Motor neuron (in vitro differentiated cells): ENCODE measurements at regions not wholly inside any gene's neighbourhood (a gene's known extent, or its start where the extent isn't known, plus 50 kb on each side); places are given as distances from the start of the nearest gene placed in this dataset.

ENCODE experiments used
- ATAC-seq, 8 experiments: fragments of 200-7000 bp; cut with Tn5 transposase; replicated peaks in 6 of 8; 2 replicates each; pipeline ENCODE4 v1.8.0; 2021; ENCODE audit warnings: mild to moderate bottlenecking in 8 of 8, moderate library complexity in 8 of 8
- H3K27ac ChIP-seq, 2 donors: fragments of 250-450 bp; sonication (Bioruptor Pico); 2 replicates each; pipeline ENCODE4 v1.9.0; 2021; ENCODE audit warnings: antibody characterized with exemption in 2 of 2, mild to moderate bottlenecking in 2 of 2, moderate library complexity in 1 of 2
- H3K4me1 ChIP-seq, 2 donors: fragments of 250-450 bp; sonication (Bioruptor Pico); replicated peaks in 1 of 2; 2 replicates each; pipeline ENCODE4 v1.6.1; 2021; ENCODE audit warnings: antibody characterized with exemption in 2 of 2, mild to moderate bottlenecking in 2 of 2, moderate library complexity in 1 of 2
- H3K4me3 ChIP-seq, 5 donors: fragments of 250-450 bp; sonication (Bioruptor Pico); 2 replicates each; pipeline ENCODE4 v1.9.0; 2021; ENCODE audit warnings: antibody characterized with exemption in 5 of 5, mild to moderate bottlenecking in 5 of 5, moderate library complexity in 4 of 5
- WGBS, 10 experiments: fragments of 450-650 bp; shearing (Covaris generic); methylation state at CpG; one replicate each; pipeline ENCODE4 v1.0.0; 2022; 5-methylcytosine and 5-hydroxymethylcytosine counted together
- in situ Hi-C, 9 experiments: fragments of 400-800 bp; cut with MboI; loops; one replicate each; pipeline ENCODE4 v1.15.0; 2021; ENCODE audit warnings: low sequenced_read_pairs in 9 of 9, low pct_unique_long_range_greater_than_20kb in 2 of 9; ENCODE audit not compliant: unreplicated experiment in 9 of 9

DNA sequence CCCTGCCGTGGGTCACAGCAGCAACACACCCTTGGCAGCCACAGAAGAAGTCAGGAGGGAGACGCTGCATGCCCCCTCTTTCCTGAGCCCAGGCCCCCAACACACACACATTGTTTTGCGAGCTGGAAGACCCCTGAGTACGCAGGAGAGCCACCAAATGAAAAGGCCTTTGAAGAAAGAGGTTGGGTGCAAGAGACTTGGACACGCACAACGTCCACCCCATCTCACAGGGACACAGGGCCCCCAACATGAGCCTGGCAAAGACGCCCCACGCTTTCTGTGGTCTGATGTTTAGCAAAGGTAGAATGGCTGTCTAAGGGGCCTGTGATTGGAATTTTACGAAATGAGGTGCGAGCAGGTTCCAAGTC, 185.0 kb downstream of the TTLL2 start:
- 40 to 100% (median 86%) methylated on average over 1 to 5 of the region's 10 CpGs; no CpG with 5 or more reads in 5 of the 10 experiments for WGBS, 10 experiments
- Histone ChIP-seq H3K27ac (no peak overlapping the region), H3K4me1 (peaks cover 22 to 26% of the 10 kb centered on the region in 2 donors), H3K4me3 (no peak overlapping the region)
- ATAC-seq = no peak
- in situ Hi-C loops = no loop called here

DNA sequence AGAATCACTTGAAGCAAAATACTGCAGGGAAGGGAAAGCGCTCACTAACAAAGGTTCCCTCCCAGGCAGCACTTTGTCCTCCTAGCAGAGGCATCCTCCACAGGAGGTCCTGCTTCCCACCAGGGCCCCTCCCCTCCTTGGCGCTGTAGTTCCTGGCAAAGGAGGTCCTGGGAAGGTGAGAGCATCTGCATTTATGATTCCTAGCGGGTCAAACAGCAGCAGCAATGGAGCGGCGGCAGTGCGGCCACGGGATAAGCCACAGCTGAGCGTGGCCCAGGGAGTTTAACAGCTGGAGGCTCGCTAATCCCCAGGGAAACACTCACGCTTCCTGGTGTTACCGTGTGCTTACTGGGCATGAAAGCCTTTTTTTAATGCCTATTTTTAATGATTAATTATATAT, 185.8 kb downstream of the TTLL2 start:
- WGBS, 10 experiments = 24 to 89% (median 67%) methylated on average over 2 to 10 of the region's 11 CpGs; no CpG with 5 or more reads in 1 of the 10 experiments
- Histone ChIP-seq H3K27ac (peak overlapping the region in 1 of 2 donors; percentile 36), H3K4me1 (peaks cover 22 to 26% of the 10 kb centered on the region in 2 donors), H3K4me3 (no peak overlapping the region)
- ATAC-seq = peak in 3 of 8 experiments; percentile 51 to 62 (median 60)
- in situ Hi-C loops = no loop called here

DNA sequence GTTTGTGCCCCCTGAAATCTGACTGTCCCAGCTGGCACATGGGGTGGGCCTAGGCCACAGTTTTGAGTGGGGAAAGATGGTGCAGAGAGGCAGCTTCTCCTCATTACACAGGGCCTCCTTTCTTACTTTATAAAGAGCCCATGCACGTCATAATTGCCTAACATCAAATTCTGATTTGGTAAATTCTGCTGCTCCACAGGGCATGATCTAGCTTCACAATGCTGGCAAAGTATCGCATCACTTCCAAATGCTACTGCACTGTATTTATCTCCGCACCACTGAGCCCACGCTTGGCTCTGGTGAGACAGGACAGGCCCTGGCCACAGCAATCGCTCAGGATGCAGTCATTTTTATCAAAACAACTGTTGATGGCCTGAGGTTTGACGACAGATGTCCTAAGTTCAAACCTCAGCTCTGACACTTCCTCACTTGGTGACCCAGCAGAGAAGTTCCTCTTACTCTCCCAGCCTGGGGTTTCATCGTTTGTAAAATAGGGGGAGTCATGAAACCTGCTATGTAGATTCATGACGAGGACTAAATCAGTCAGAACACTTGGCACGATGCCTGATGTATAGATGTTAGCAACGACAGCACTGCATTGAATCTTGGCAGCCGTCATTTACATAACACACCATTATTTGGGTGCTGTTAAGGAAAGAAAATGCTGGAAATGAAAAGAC, 187.9 kb downstream of the TTLL2 start:
- peaks cover 27 to 34% of the 10 kb centered on the region in 2 donors for H3K4me1 ChIP-seq
- in situ Hi-C loops = no loop called here
- WGBS, 10 experiments = 24 to 90% (median 71%) methylated on average over 1 to 8 of the region's 11 CpGs; no CpG with 5 or more reads in 2 of the 10 experiments
- no peak overlapping the region for H3K27ac ChIP-seq
- peak in 1 of 8 experiments; percentile 32 for ATAC-seq
- H3K4me3 ChIP-seq = no peak overlapping the region

- H3K27ac ChIP-seq = no peak overlapping the region
- in situ Hi-C loops = no loop called here
- 0 to 89% (median 34%) methylated on average over 2 to 7 of the region's 9 CpGs; no CpG with 5 or more reads in 4 of the 10 experiments for WGBS, 10 experiments
- H3K4me1 ChIP-seq = peaks cover 27 to 35% of the 10 kb centered on the region in 2 donors
- ATAC-seq = peak; percentile 19 to 93 (median 53)
- no peak overlapping the region for H3K4me3 ChIP-seq
Observed at GRCh38 chr6:167513778-167514177, 188.9 kb downstream of the TTLL2 start.

- Histone ChIP-seq H3K4me1 (peaks cover 27 to 35% of the 10 kb centered on the region in 2 donors), H3K27ac (no peak overlapping the region), H3K4me3 (no peak overlapping the region)
- in situ Hi-C loops = no loop called here
- ATAC-seq = no peak
- WGBS, 10 experiments = 0 to 100% (median 92%) methylated on average over 1 to 6 of the region's 6 CpGs; no CpG with 5 or more reads in 3 of the 10 experiments
Observed at GRCh38 chr6:167514524-167514923, 189.6 kb downstream of the TTLL2 start.

- 0 to 100% (median 45%) methylated on average over 1 to 3 of the region's 4 CpGs; no CpG with 5 or more reads in 1 of the 10 experiments for WGBS, 10 experiments
- no peak overlapping the region for H3K4me3 ChIP-seq
- ATAC-seq = no peak
- no peak overlapping the region for H3K27ac ChIP-seq
- in situ Hi-C loops = no loop called here
- peaks cover 27 to 31% of the 10 kb centered on the region in 2 donors for H3K4me1 ChIP-seq
Observed at GRCh38 chr6:167515873-167516507, 191.1 kb downstream of the TTLL2 start.

DNA sequence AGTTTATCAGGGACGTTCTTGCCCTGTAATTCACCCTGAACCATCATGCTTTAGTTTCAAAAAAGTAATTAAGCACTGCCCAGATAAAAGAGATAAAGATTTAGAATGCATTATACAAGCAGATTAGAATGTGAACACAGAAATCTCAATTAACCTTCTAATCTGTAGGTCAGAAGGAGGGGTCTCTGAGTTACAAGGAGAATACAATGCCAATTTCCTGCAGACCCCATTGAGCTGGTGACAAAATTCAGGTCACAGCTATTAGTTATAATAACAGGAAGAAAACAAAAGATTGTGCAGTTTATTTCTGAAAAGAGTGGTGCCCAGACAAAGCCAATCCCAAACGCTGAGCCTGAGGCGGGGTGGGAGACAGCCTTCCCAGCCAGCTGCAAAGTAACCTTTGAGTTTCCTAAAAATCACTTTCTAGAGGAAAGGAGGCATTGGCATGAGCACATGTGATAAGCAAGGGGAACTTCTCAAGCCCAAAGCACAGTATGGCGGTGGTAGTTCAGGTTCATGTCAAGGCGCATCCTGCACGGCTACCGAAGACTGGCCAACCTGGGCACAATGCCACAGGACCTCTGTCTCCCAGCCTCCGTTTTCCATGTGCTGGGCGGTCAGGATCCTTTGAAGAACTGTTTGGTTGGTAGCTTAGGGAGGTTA, 192.5 kb downstream of the TTLL2 start:
- in situ Hi-C loops = no loop called here
- ATAC-seq = peak in 1 of 8 experiments; percentile 20
- Histone ChIP-seq H3K27ac (no peak overlapping the region), H3K4me1 (peaks cover 19 to 31% of the 10 kb centered on the region in 2 donors), H3K4me3 (no peak overlapping the region)
- 0 to 100% (median 43%) methylated on average over 1 to 5 of the region's 9 CpGs for WGBS, 10 experiments

GRCh38 chr6:167523426-167523825, 198.5 kb downstream of the TTLL2 start:
- peaks cover 26 to 33% of the 10 kb centered on the region in 2 donors for H3K4me1 ChIP-seq
- in situ Hi-C loops = no loop called here
- no peak overlapping the region for H3K27ac ChIP-seq
- WGBS, 10 experiments = 0 to 100% (median 95%) methylated on average over 1 to 8 of the region's 13 CpGs; no CpG with 5 or more reads in 2 of the 10 experiments
- no peak overlapping the region for H3K4me3 ChIP-seq
- no peak for ATAC-seq

- no peak overlapping the region for H3K4me3 ChIP-seq
- peaks cover 28 to 37% of the 10 kb centered on the region in 2 donors for H3K4me1 ChIP-seq
- no peak overlapping the region for H3K27ac ChIP-seq
- no peak for ATAC-seq
- 5 to 100% (median 80%) methylated on average over 1 to 17 of the region's 22 CpGs for WGBS, 10 experiments
- in situ Hi-C loops = no loop called here
Observed at GRCh38 chr6:167524261-167525111, 199.6 kb downstream of the TTLL2 start.

DNA sequence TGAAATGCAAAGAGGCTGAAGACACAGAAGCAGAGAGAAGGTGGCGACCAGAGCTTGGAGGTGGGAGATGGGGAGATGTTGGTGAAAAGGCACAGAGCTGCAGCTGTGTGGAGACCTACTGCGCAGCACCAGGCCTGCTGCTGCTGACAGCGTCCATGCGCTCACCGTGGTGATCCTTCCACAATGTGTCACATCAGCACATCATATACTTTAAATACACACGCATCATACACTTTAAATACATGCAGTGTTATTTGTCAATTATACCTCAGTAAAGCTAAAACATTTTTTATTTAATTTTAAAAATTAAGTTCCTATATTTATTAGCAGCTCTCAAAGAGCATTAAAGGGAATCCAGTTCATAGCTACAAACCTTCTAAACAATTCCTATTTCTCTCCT, 200.9 kb downstream of the TTLL2 start:
- ATAC-seq = no peak
- Histone ChIP-seq H3K4me1 (peaks cover 40 to 49% of the 10 kb centered on the region in 2 donors), H3K4me3 (no peak overlapping the region), H3K27ac (peak overlapping the region in 1 of 2 donors; percentile 70)
- 53 to 100% (median 88%) methylated on average over 1 to 6 of the region's 6 CpGs; no CpG with 5 or more reads in 2 of the 10 experiments for WGBS, 10 experiments
- in situ Hi-C loops = no loop called here

GRCh38 chr6:167526465-167527368, 201.8 kb downstream of the TTLL2 start:
- ATAC-seq = peak in 5 of 8 experiments; percentile 57 to 86 (median 84)
- 19 to 74% (median 36%) methylated on average over 1 to 17 of the region's 23 CpGs for WGBS, 10 experiments
- Histone ChIP-seq H3K4me1 (peaks cover 47 to 55% of the 10 kb centered on the region in 2 donors), H3K27ac (peak overlapping the region; percentile 60 to 70), H3K4me3 (no peak overlapping the region)
- in situ Hi-C loops = no loop called here

- Histone ChIP-seq H3K27ac (no peak overlapping the region), H3K4me1 (peaks cover 52 to 62% of the 10 kb centered on the region in 2 donors), H3K4me3 (no peak overlapping the region)
- WGBS, 10 experiments = 0 to 85% (median 20%) methylated on average over 1 to 2 of the region's 2 CpGs; no CpG with 5 or more reads in 3 of the 10 experiments
- peak in 1 of 8 experiments; percentile 29 for ATAC-seq
- in situ Hi-C loops = no loop called here
Observed at GRCh38 chr6:167528239-167528638, 203.4 kb downstream of the TTLL2 start.
